ENCODE measurements at regions not wholly inside any gene's neighbourhood (a gene's known extent, or its start where the extent isn't known, plus 50 kb on each side); places are given as distances from the start of the nearest gene placed in this dataset.

- no peak for TF ChIP-seq CTCF (IDR thresholded peaks at IDR 0.05; ENCODE audit: low read depth, low read length)
- Histone ChIP-seq H3K36me3 (no peaks in the 10 kb centered on the region), H3K9me3 (ENCODE audit: low read depth) (no peaks in the 10 kb centered on the region), H3K27ac (no peak overlapping the region), H3K4me1 (ENCODE audit: low read depth) (no peaks in the 10 kb centered on the region), H3K4me3 (no peak overlapping the region), H3K27me3 (no peaks in the 10 kb centered on the region)
- DNase-seq (ENCODE audit: low read depth in 1 of 2, low spot score in 1 of 2), result peak in 1 of 2 donors; percentile 15
These were observed 70.7 kb upstream of the TAF1L start for GRCh38 chr9:32706004-32706724.

- no peak overlapping the region for H3K27ac ChIP-seq
- no peaks in the 10 kb centered on the region for H3K27me3 ChIP-seq
- H3K36me3 ChIP-seq, result no peaks in the 10 kb centered on the region
- no peak for TF ChIP-seq CTCF (IDR thresholded peaks at IDR 0.05; ENCODE audit: low read depth, low read length)
- no peaks in the 10 kb centered on the region for H3K9me3 ChIP-seq (ENCODE audit: low read depth)
- H3K4me3 ChIP-seq, result no peak overlapping the region
- no peaks in the 10 kb centered on the region for H3K4me1 ChIP-seq (ENCODE audit: low read depth)
- no peak for DNase-seq (ENCODE audit: low read depth in 1 of 2, low spot score in 1 of 2)
These were observed 71.2 kb upstream of the TAF1L start for GRCh38 chr9:32706725-32707100.

GRCh38 chr9:32707326-32707725, 71.9 kb upstream of the TAF1L start:
- Histone ChIP-seq H3K27me3 (no peaks in the 10 kb centered on the region), H3K27ac (no peak overlapping the region), H3K4me3 (no peak overlapping the region), H3K36me3 (no peaks in the 10 kb centered on the region), H3K4me1 (ENCODE audit: low read depth) (no peaks in the 10 kb centered on the region), H3K9me3 (ENCODE audit: low read depth) (no peaks in the 10 kb centered on the region)
- no peak for DNase-seq (ENCODE audit: low read depth in 1 of 2, low spot score in 1 of 2)
- no peak for TF ChIP-seq CTCF (IDR thresholded peaks at IDR 0.05; ENCODE audit: low read depth, low read length)

GRCh38 chr9:32708480-32709150, 73.1 kb upstream of the TAF1L start:
- no peaks in the 10 kb centered on the region for H3K27me3 ChIP-seq
- H3K36me3 ChIP-seq, result no peaks in the 10 kb centered on the region
- H3K4me3 ChIP-seq, result no peak overlapping the region
- DNase-seq (ENCODE audit: low read depth in 1 of 2, low spot score in 1 of 2), result no peak
- no peaks in the 10 kb centered on the region for H3K9me3 ChIP-seq (ENCODE audit: low read depth)
- TF ChIP-seq CTCF (IDR thresholded peaks at IDR 0.05; ENCODE audit: low read depth, low read length), result no peak
- no peaks in the 10 kb centered on the region for H3K4me1 ChIP-seq (ENCODE audit: low read depth)
- H3K27ac ChIP-seq, result no peak overlapping the region

- Histone ChIP-seq H3K9me3 (ENCODE audit: low read depth) (no peaks in the 10 kb centered on the region), H3K4me1 (ENCODE audit: low read depth) (no peaks in the 10 kb centered on the region), H3K27ac (no peak overlapping the region), H3K27me3 (no peaks in the 10 kb centered on the region), H3K36me3 (no peaks in the 10 kb centered on the region), H3K4me3 (no peak overlapping the region)
- no peak for DNase-seq (ENCODE audit: low read depth in 1 of 2, low spot score in 1 of 2)
- TF ChIP-seq CTCF (IDR thresholded peaks at IDR 0.05; ENCODE audit: low read depth, low read length), result no peak
These were observed 73.5 kb upstream of the TMEM215 start for GRCh38 chr9:32709871-32710270.
